ENCODE measurements at regions not wholly inside any gene's neighbourhood (a gene's known extent, or its start where the extent isn't known, plus 50 kb on each side); places are given as distances from the start of the nearest gene placed in this dataset.

DNA sequence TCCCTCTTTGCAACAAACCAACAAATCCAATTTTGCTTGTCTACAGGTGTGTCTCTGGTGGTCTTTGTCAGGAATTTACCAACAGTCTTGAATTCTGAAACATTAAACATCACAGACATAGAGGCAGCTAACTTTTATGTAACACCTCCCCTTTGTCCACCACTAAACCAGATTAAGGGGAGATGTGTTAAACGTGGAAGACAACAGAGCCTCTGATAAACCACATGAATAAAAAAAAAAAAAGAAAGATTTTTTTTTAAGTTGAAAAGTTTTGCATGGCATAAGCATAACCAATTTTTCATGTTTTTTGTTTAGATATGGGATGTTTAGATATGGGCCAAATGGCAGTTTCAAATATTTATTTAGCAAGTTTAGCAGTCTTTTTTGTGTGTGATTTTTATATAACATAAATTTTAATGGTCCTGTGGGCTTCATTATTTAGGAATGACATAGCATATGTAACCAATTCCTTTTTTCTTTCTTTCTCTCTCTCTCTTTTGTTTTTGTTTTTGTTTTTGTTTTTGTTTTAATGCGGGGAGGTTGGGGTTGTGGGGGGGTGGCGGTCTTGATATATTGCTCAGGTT, 60.7 kb upstream of the BTN3A2 start:
- no peak for DNase-seq
- Histone ChIP-seq H3T11ph (ENCODE audit: low read length) (no peak overlapping the region), H3K14ac (ENCODE audit: insufficient read depth, low read length) (no peak overlapping the region), H2BK120ac (ENCODE audit: low read depth, low read length, poor library complexity, severe bottlenecking) (no peak overlapping the region), H3K27ac (ENCODE audit: insufficient read length, low read depth, low read length) (no peak overlapping the region), H3K79me1 (ENCODE audit: insufficient read depth, low read depth, low read length, poor library complexity, severe bottlenecking) (no peaks in the 10 kb centered on the region), H2AFZ (ENCODE audit: low read length) (no peak overlapping the region), H2BK12ac (ENCODE audit: insufficient read length, low read depth, low read length) (no peak overlapping the region), H3K23ac (ENCODE audit: insufficient read length, low read depth, low read length) (no peak overlapping the region), H3K4me1 (ENCODE audit: insufficient read depth, low read length) (no peaks in the 10 kb centered on the region), H3K23me2 (ENCODE audit: insufficient read length, low read depth, low read length, poor library complexity, severe bottlenecking) (no peaks in the 10 kb centered on the region), H4K20me1 (ENCODE audit: control insufficient read depth, insufficient read depth, insufficient read length) (no peaks in the 10 kb centered on the region), H2BK5ac (ENCODE audit: insufficient read length, low read length) (no peak overlapping the region), H3K4me2 (ENCODE audit: insufficient read depth, insufficient read length, low read length) (peak overlapping the region; percentile 58), H3K56ac (ENCODE audit: insufficient read length, low read depth, low read length) (no peak overlapping the region), H3K27me3 (ENCODE audit: insufficient read depth, low read length) (no peaks in the 10 kb centered on the region), H4K91ac (ENCODE audit: insufficient read length, low read depth, low read length) (no peak overlapping the region), H2BK15ac (ENCODE audit: low read depth, low read length) (no peak overlapping the region), H2AK5ac (ENCODE audit: insufficient read length, low read length) (no peak overlapping the region), H3K9ac (ENCODE audit: extremely low read depth, insufficient read length, low read length) (peak overlapping the region; percentile 51), H3K79me2 (ENCODE audit: insufficient read depth, low read length) (no peaks in the 10 kb centered on the region), H3K18ac (ENCODE audit: insufficient read length, low read depth, low read length) (no peak overlapping the region), H3K9me3 (ENCODE audit: control insufficient read depth, low read depth, low read length) (no peaks in the 10 kb centered on the region), H2BK20ac (ENCODE audit: low read depth, low read length, poor library complexity, severe bottlenecking) (no peak overlapping the region), H4K8ac (replicated peaks; ENCODE audit: insufficient read length, low read depth, low read length) (no peak overlapping the region), H3K4ac (ENCODE audit: low read depth, low read length) (no peak overlapping the region), H4K5ac (ENCODE audit: insufficient read length, low read depth, low read length) (no peak overlapping the region)
- Mint-ChIP-seq H3K27me3 (ENCODE audit: low read depth) (peaks cover 2% of the 10 kb centered on the region; the same call in 1 of the 2 replicates), H3K4me1 (peaks cover 6 to 9% of the 10 kb centered on the region in 2 experiments), H3K36me3 (ENCODE audit: insufficient read depth in 1 of 3, low read depth in 3 of 3) (no peaks in the 10 kb centered on the region), H3K9me3 (no peaks in the 10 kb centered on the region; a peak in 3 of 5 replicates), H3K4me3 (peak overlapping the region; percentile 89 to 95), H3K27ac (no peak overlapping the region; a peak in 1 of 7 replicates)
- WGBS (ENCODE audit: extremely low coverage, insufficient read length, low lambda C conversion rate), result no CpG with 5 or more reads among the region's 3 CpGs
- TF ChIP-seq, protein P1, sequence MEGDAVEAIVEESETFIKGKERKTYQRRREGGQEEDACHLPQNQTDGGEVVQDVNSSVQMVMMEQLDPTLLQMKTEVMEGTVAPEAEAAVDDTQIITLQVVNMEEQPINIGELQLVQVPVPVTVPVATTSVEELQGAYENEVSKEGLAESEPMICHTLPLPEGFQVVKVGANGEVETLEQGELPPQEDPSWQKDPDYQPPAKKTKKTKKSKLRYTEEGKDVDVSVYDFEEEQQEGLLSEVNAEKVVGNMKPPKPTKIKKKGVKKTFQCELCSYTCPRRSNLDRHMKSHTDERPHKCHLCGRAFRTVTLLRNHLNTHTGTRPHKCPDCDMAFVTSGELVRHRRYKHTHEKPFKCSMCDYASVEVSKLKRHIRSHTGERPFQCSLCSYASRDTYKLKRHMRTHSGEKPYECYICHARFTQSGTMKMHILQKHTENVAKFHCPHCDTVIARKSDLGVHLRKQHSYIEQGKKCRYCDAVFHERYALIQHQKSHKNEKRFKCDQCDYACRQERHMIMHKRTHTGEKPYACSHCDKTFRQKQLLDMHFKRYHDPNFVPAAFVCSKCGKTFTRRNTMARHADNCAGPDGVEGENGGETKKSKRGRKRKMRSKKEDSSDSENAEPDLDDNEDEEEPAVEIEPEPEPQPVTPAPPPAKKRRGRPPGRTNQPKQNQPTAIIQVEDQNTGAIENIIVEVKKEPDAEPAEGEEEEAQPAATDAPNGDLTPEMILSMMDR (conservative IDR thresholded peaks at IDR 0.05), result no peak

Measured in H9 (cell line).